IPS-20b (cell line): ENCODE measurements at regions not wholly inside any gene's neighbourhood (a gene's known extent, or its start where the extent isn't known, plus 50 kb on each side); places are given as distances from the start of the nearest gene placed in this dataset.

ENCODE experiments used
- H3K27ac ChIP-seq: one replicate; pipeline ENCODE4 v1.5.1; 2013; ENCODE audit warnings: low read length
- H3K27me3 ChIP-seq: 2 replicates; pipeline ENCODE4 v1.6.1; 2013; ENCODE audit warnings: mild to moderate bottlenecking, low read length, inconsistent platforms; ENCODE audit not compliant: insufficient read depth
- H3K36me3 ChIP-seq: 2 replicates; pipeline ENCODE4 v1.6.1; 2013; ENCODE audit warnings: low read depth, mild to moderate bottlenecking, inconsistent platforms, low read length, moderate library complexity; ENCODE audit not compliant: insufficient read depth
- H3K4me1 ChIP-seq: 2 replicates; pipeline ENCODE4 v1.6.1; 2013; ENCODE audit warnings: mild to moderate bottlenecking, control low read depth, inconsistent platforms, low read length, moderate library complexity; ENCODE audit not compliant: insufficient read depth
- H3K4me3 ChIP-seq: 2 replicates; pipeline ENCODE4 v1.5.1; 2013; ENCODE audit warnings: mild to moderate bottlenecking, low read length, inconsistent platforms
- H3K9ac ChIP-seq: 2 replicates; pipeline ENCODE4 v1.6.1; 2013; ENCODE audit warnings: low read depth, mild to moderate bottlenecking, inconsistent platforms, low read length, moderate library complexity
- H3K9me3 ChIP-seq: 2 replicates; pipeline ENCODE4 v1.6.1; 2013; ENCODE audit warnings: mild to moderate bottlenecking, low read depth, low read length, inconsistent platforms; ENCODE audit not compliant: insufficient read depth

GRCh38 chr2:163801486-163801885 lies 65.7 kb upstream of the FIGN start:
- no peaks in the 10 kb centered on the region for H3K4me1 ChIP-seq
- no peak overlapping the region for H3K27ac ChIP-seq
- no peaks in the 10 kb centered on the region for H3K27me3 ChIP-seq
- H3K36me3 ChIP-seq = no peaks in the 10 kb centered on the region
- no peak overlapping the region for H3K9ac ChIP-seq
- no peaks in the 10 kb centered on the region for H3K9me3 ChIP-seq
- no peak overlapping the region for H3K4me3 ChIP-seq

- Histone ChIP-seq H3K4me3 (no peak overlapping the region), H3K4me1 (no peaks in the 10 kb centered on the region), H3K36me3 (no peaks in the 10 kb centered on the region), H3K27me3 (no peaks in the 10 kb centered on the region), H3K9ac (no peak overlapping the region), H3K9me3 (no peaks in the 10 kb centered on the region), H3K27ac (no peak overlapping the region)
Observed at GRCh38 chr2:163800951-163801381, 65.2 kb upstream of the FIGN start.

GRCh38 chr2:163799807-163800206 lies 64.0 kb upstream of the FIGN start:
- H3K27me3 ChIP-seq = no peaks in the 10 kb centered on the region
- H3K27ac ChIP-seq = no peak overlapping the region
- H3K9ac ChIP-seq = no peak overlapping the region
- no peaks in the 10 kb centered on the region for H3K4me1 ChIP-seq
- H3K36me3 ChIP-seq = no peaks in the 10 kb centered on the region
- no peak overlapping the region for H3K4me3 ChIP-seq
- no peaks in the 10 kb centered on the region for H3K9me3 ChIP-seq

GRCh38 chr2:163794635-163795034 lies 58.8 kb upstream of the FIGN start:
- no peak overlapping the region for H3K4me3 ChIP-seq
- no peaks in the 10 kb centered on the region for H3K27me3 ChIP-seq
- H3K27ac ChIP-seq = no peak overlapping the region
- H3K9me3 ChIP-seq = no peaks in the 10 kb centered on the region
- no peaks in the 10 kb centered on the region for H3K36me3 ChIP-seq
- no peaks in the 10 kb centered on the region for H3K4me1 ChIP-seq
- no peak overlapping the region for H3K9ac ChIP-seq
